PC-9 (cell line): ENCODE measurements at regions not wholly inside any gene's neighbourhood (a gene's known extent, or its start where the extent isn't known, plus 50 kb on each side); places are given as distances from the start of the nearest gene placed in this dataset. TPM values are rescaled to one million over a fixed set of nuclear protein-coding genes. Genes with fewer than 3 reads are reported as not detected.

Experiments
- BruUV-seq: library from RNA; stranded (reverse); fragments of 400-500 nt; replicated peaks from 2 replicates; lab custom pipeline; 2021; lab: Mats Ljungman, UMichigan
- CTCF ChIA-PET: fragments of 300-600 bp; sonication (Branson Sonifier 250); formaldehyde crosslinking; loops from one replicate; lab custom pipeline; 2022; ENCODE audit warnings: antibody characterized with exemption; lab: Charles Lee
- POLR2A ChIA-PET: fragments of 300-600 bp; sonication (Branson Sonifier 250); formaldehyde crosslinking; loops from one replicate; lab custom pipeline; 2022; ENCODE audit warnings: antibody characterized with exemption; ENCODE audit not compliant: unreplicated experiment; lab: Charles Lee
- DNase-seq, 2 experiments: peaks; one replicate each; pipeline versions ENCODE4 v3.0.0 to v3.0.0-alpha.2; 2015 to 2022; ENCODE audit warnings: mixed read lengths in 1 of 2
- H2AFZ ChIP-seq: fragments of 200-600 bp; sonication (generic); 2 replicates; pipeline ENCODE4 v1.8.1; 2017; ENCODE audit warnings: antibody characterized with exemption
- H3F3A ChIP-seq: fragments of 200-600 bp; sonication (generic); 2 replicates; pipeline ENCODE4 v1.8.1; 2017; ENCODE audit warnings: antibody characterized with exemption, mild to moderate bottlenecking, low read depth; ENCODE audit not compliant: insufficient read depth
- H3K27ac ChIP-seq: fragments of 200-600 bp; sonication (generic); 2 replicates; pipeline ENCODE4 v1.6.1; 2016; ENCODE audit warnings: mixed run types
- H3K27me3 ChIP-seq: fragments of 200-600 bp; sonication (generic); 2 replicates; pipeline ENCODE4 v1.6.1; 2016; ENCODE audit warnings: low read depth, mixed run types; ENCODE audit not compliant: insufficient read depth
- H3K36me3 ChIP-seq: fragments of 200-600 bp; sonication (generic); 2 replicates; pipeline ENCODE4 v1.6.1; 2016; ENCODE audit warnings: low read depth, mixed run types
- H3K4me1 ChIP-seq: fragments of 200-600 bp; sonication (generic); replicated peaks from 2 replicates; pipeline ENCODE4 v1.6.1; 2016; ENCODE audit warnings: mixed run types; ENCODE audit not compliant: insufficient read depth
- H3K4me2 ChIP-seq: fragments of 200-600 bp; sonication (generic); 2 replicates; pipeline ENCODE4 v1.6.1; 2017; ENCODE audit warnings: mixed run types
- H3K4me3 ChIP-seq: fragments of 200-600 bp; sonication (generic); 2 replicates; pipeline ENCODE4 v1.6.1; 2016; ENCODE audit warnings: mixed run types
- H3K79me2 ChIP-seq: fragments of 200-600 bp; sonication (generic); 2 replicates; pipeline ENCODE4 v1.6.1; 2017; ENCODE audit warnings: low read depth, mixed run types
- H3K9me2 ChIP-seq: fragments of 200-600 bp; sonication (generic); 2 replicates; pipeline ENCODE4 v1.8.1; 2017; ENCODE audit warnings: mild to moderate bottlenecking; ENCODE audit not compliant: insufficient read depth
- H3K9me3 ChIP-seq: fragments of 200-600 bp; sonication (generic); 2 replicates; pipeline ENCODE4 v1.8.1; 2016; ENCODE audit warnings: low read depth; ENCODE audit not compliant: insufficient read depth
- H4K20me1 ChIP-seq: fragments of 200-600 bp; sonication (generic); 2 replicates; pipeline ENCODE4 v1.8.1; 2017; ENCODE audit not compliant: insufficient read depth
- CTCF ChIP-seq: fragments of 200-600 bp; sonication (generic); conservative IDR thresholded peaks from 2 replicates; pipeline ENCODE4 v1.6.1; 2017; ENCODE audit warnings: mixed run types, antibody characterized with exemption, mild to moderate bottlenecking, moderate library complexity
- EZH2 ChIP-seq: fragments of 200-600 bp; sonication (generic); IDR thresholded peaks from 2 replicates; pipeline ENCODE4 v1.8.0; 2017; ENCODE audit warnings: antibody characterized with exemption, low read depth
- intact Hi-C: fragments of 100-400 bp; cut with micrococcal nuclease; formaldehyde crosslinking; loops from one replicate; pipeline ENCODE4 v1.10.0; 2022; ENCODE audit not compliant: unreplicated experiment
- microRNA-seq: library from miRNA; unstranded; fragments of <30 nt; microRNA quantifications from one replicate; pipeline ENCODE4 v1.2.0, GENCODE V29; 2021; ENCODE audit warnings: borderline number of aligned reads, borderline replicate concordance

DNA sequence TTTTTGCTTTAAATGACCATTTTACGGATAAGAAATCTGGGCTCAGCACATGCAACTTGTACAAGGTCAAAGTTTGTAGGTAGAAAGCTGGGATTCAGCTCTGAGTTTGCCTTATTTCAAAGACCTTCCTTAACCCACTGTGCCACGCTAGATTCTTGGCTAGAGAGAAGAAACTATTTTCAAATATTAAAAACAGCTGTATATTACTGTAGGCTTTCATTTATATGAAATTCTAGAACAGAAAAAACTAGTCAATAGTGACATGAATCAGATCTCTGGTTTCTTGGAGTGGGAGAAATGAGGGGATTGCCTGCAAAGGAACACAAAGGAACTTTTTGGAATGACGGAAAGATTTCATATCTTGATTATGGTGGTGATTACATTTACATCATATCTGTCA lies 53.0 kb upstream of the C1GALT1 start:
- no peak for TF ChIP-seq CTCF
- TF ChIP-seq EZH2: no peak
- no TSS peak for BruUV-seq
- ChIA-PET CTCF (no interaction called here), POLR2A (no interaction called here)
- Histone ChIP-seq H3K9me2 (no peaks in the 10 kb centered on the region), H3K36me3 (no peaks in the 10 kb centered on the region), H3K4me3 (no peak overlapping the region), H4K20me1 (no peaks in the 10 kb centered on the region), H2AFZ (no peak overlapping the region), H3K9me3 (no peaks in the 10 kb centered on the region), H3K27me3 (no peaks in the 10 kb centered on the region), H3F3A (no peaks in the 10 kb centered on the region), H3K79me2 (no peaks in the 10 kb centered on the region), H3K4me1 (no peaks in the 10 kb centered on the region), H3K4me2 (no peak overlapping the region), H3K27ac (no peak overlapping the region)
- no peak for DNase-seq
- intact Hi-C loops: no loop called here

GRCh38 chr7:7131273-7131672 lies 51.1 kb upstream of the C1GALT1 start:
- Histone ChIP-seq H4K20me1 (no peaks in the 10 kb centered on the region), H3K9me3 (no peaks in the 10 kb centered on the region), H3K36me3 (no peaks in the 10 kb centered on the region), H3K4me2 (no peak overlapping the region), H3F3A (no peaks in the 10 kb centered on the region), H3K4me3 (no peak overlapping the region), H3K79me2 (no peaks in the 10 kb centered on the region), H3K4me1 (no peaks in the 10 kb centered on the region), H3K9me2 (no peaks in the 10 kb centered on the region), H3K27ac (no peak overlapping the region), H2AFZ (no peak overlapping the region), H3K27me3 (no peaks in the 10 kb centered on the region)
- DNase-seq: no peak
- TF ChIP-seq EZH2 (no peak), CTCF (no peak)
- intact Hi-C loops: no loop called here
- ChIA-PET POLR2A (interaction anchor here (0.6 kb wide), 1 partner anchor 307 kb away, joined by 3 read pairs; no protein-coding TSS in a partner anchor), CTCF (no interaction called here)
- BruUV-seq: no TSS peak

Small RNA genes lying in the stretch of these regions (microRNA-seq; reads per million reads assigned to microRNA genes)
- not detected for gene MIR3683
